ENCODE measurements at regions not wholly inside any gene's neighbourhood (a gene's known extent, or its start where the extent isn't known, plus 50 kb on each side); places are given as distances from the start of the nearest gene placed in this dataset.

DNA sequence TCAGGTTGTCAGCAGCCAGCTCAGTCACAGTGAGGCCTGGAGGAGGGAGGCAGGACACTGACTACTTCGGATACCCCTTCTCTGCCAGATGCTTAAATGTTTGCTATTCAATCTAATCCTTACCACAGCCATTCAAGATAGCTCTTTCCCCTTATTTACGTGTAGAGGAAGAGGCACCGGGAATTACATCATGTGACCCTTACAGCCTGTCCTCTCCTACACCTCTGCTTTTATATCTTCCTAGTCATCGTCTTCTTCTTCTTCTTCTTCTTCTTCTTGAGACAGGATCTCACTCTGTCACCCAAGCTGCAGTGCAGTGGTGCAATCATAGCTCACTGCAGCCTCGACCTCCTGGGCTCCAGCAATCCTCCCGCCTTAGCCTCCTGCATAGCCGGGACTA is 148.1 kb upstream of the NEDD9 start:
- TF ChIP-seq, protein P1, sequence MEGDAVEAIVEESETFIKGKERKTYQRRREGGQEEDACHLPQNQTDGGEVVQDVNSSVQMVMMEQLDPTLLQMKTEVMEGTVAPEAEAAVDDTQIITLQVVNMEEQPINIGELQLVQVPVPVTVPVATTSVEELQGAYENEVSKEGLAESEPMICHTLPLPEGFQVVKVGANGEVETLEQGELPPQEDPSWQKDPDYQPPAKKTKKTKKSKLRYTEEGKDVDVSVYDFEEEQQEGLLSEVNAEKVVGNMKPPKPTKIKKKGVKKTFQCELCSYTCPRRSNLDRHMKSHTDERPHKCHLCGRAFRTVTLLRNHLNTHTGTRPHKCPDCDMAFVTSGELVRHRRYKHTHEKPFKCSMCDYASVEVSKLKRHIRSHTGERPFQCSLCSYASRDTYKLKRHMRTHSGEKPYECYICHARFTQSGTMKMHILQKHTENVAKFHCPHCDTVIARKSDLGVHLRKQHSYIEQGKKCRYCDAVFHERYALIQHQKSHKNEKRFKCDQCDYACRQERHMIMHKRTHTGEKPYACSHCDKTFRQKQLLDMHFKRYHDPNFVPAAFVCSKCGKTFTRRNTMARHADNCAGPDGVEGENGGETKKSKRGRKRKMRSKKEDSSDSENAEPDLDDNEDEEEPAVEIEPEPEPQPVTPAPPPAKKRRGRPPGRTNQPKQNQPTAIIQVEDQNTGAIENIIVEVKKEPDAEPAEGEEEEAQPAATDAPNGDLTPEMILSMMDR (IDR thresholded peaks at IDR 0.05): no peak
- Mint-ChIP-seq H3K9me3 (peaks cover 0 to 6% (median 3%) of the 10 kb centered on the region in 7 donors), H3K4me3 (peak overlapping the region; percentile 85 to 91), H3K4me1 (peaks cover 66% of the 10 kb centered on the region), H3K27ac (peak overlapping the region; percentile 97 to 99 (median 97)), H3K36me3 (peaks cover 27 to 39% of the 10 kb centered on the region in 2 donors), H3K27me3 (ENCODE audit: low read depth in 3 of 3) (peaks cover 1 to 3% (median 2%) of the 10 kb centered on the region in 3 donors)
- intact Hi-C loops (cut with micrococcal nuclease): loop anchor here in 1 of 2 donors (5.0 kb wide), 2 partner anchors 38 to 82 kb away; no protein-coding TSS in a partner anchor
- peak overlapping the region; percentile 90 to 97 for H3K27ac ChIP-seq (ENCODE audit: low read depth in 1 of 2, low read length in 2 of 2)
- H3K36me3 ChIP-seq (replicated peaks in 1 of 2; ENCODE audit: control insufficient read depth in 1 of 2, insufficient read depth in 2 of 2, low read length in 2 of 2): peaks cover 0 to 7% of the 10 kb centered on the region in 2 donors
- WGBS (ENCODE audit: insufficient coverage): 44% methylated on average over 6 of the region's 7 CpGs
- peak overlapping the region; percentile 85 for H3K4me2 ChIP-seq (replicated peaks; ENCODE audit: extremely low read depth, low read length, poor library complexity, severe bottlenecking)
- peaks cover 70 to 74% of the 10 kb centered on the region in 2 donors for H3K4me1 ChIP-seq (ENCODE audit: control insufficient read depth in 1 of 2, insufficient read depth in 2 of 2, low read length in 2 of 2)
- peak in 1 of 3 donors; percentile 47 for DNase-seq
- no peaks in the 10 kb centered on the region for H4K20me1 ChIP-seq (ENCODE audit: insufficient read depth, low read length)
- peaks cover 62% of the 10 kb centered on the region for H3K79me2 ChIP-seq (ENCODE audit: insufficient read depth, low read length)
- H3K9ac ChIP-seq (ENCODE audit: insufficient read depth, low read length, poor library complexity, severe bottlenecking): no peak overlapping the region
- no peak overlapping the region for H2AFZ ChIP-seq (ENCODE audit: insufficient read depth, low read depth, low read length, poor library complexity, severe bottlenecking)
- H3K9me3 ChIP-seq (replicated peaks in 1 of 2; ENCODE audit: control insufficient read depth in 1 of 2, insufficient read depth in 1 of 2, low read length in 2 of 2): no peaks in the 10 kb centered on the region
- H3K27me3 ChIP-seq (ENCODE audit: control insufficient read depth in 2 of 2, insufficient read depth in 2 of 2, low read length in 2 of 2): no peaks in the 10 kb centered on the region
- H3K4me3 ChIP-seq (replicated peaks in 1 of 3; ENCODE audit: low read depth in 2 of 3, low read length in 3 of 3): peak overlapping the region in 2 of 3 experiments; percentile 88 to 99

DNA sequence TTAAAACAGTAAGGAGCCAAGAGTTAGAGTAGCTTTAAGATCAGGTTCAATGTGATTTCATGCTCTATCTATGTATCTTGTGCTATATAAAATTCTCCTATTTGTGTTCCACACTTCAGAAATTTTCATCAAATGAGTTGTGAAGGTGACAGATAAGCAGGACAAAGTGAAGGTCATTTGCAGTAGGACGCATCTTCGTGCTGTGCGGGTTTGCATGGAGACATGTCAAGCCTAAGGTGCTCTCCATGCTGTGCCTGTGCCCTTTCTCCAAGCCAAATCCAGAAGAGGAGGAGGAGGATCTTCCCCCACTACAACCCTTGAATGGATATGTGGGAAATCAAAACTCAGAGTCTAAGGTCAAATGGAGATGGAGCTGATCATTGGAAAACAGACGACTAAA is 147.3 kb upstream of the NEDD9 start:
- Mint-ChIP-seq H3K4me1 (peaks cover 74% of the 10 kb centered on the region), H3K27ac (peak overlapping the region in 6 of 7 donors; percentile 12 to 99 (median 88)), H3K36me3 (peaks cover 31 to 42% of the 10 kb centered on the region in 2 donors), H3K9me3 (peaks cover 0 to 6% (median 3%) of the 10 kb centered on the region in 7 donors), H3K27me3 (ENCODE audit: low read depth in 3 of 3) (peaks cover 0 to 3% (median 2%) of the 10 kb centered on the region in 3 donors), H3K4me3 (peak overlapping the region in 1 of 2 donors; percentile 18)
- Histone ChIP-seq H3K4me3 (replicated peaks in 1 of 3; ENCODE audit: low read depth in 2 of 3, low read length in 3 of 3) (peak overlapping the region in 1 of 3 experiments; percentile 88), H3K4me1 (ENCODE audit: control insufficient read depth in 1 of 2, insufficient read depth in 2 of 2, low read length in 2 of 2) (peaks cover 77 to 81% of the 10 kb centered on the region in 2 donors), H3K9me3 (replicated peaks in 1 of 2; ENCODE audit: control insufficient read depth in 1 of 2, insufficient read depth in 1 of 2, low read length in 2 of 2) (no peaks in the 10 kb centered on the region), H3K27ac (ENCODE audit: low read depth in 1 of 2, low read length in 2 of 2) (no peak overlapping the region), H4K20me1 (ENCODE audit: insufficient read depth, low read length) (no peaks in the 10 kb centered on the region), H3K79me2 (ENCODE audit: insufficient read depth, low read length) (peaks cover 68% of the 10 kb centered on the region), H3K4me2 (replicated peaks; ENCODE audit: extremely low read depth, low read length, poor library complexity, severe bottlenecking) (peak overlapping the region; percentile 85), H2AFZ (ENCODE audit: insufficient read depth, low read depth, low read length, poor library complexity, severe bottlenecking) (no peak overlapping the region), H3K9ac (ENCODE audit: insufficient read depth, low read length, poor library complexity, severe bottlenecking) (no peak overlapping the region), H3K27me3 (ENCODE audit: control insufficient read depth in 2 of 2, insufficient read depth in 2 of 2, low read length in 2 of 2) (no peaks in the 10 kb centered on the region), H3K36me3 (replicated peaks in 1 of 2; ENCODE audit: control insufficient read depth in 1 of 2, insufficient read depth in 2 of 2, low read length in 2 of 2) (peaks cover 0 to 7% of the 10 kb centered on the region in 2 donors)
- TF ChIP-seq, protein P1 (IDR thresholded peaks at IDR 0.05): no peak
- WGBS (ENCODE audit: insufficient coverage): no CpG with 5 or more reads among the region's 4 CpGs
- DNase-seq: no peak
- intact Hi-C loops (cut with micrococcal nuclease): loop anchor here in 1 of 2 donors (5.0 kb wide), 2 partner anchors 38 to 82 kb away; no protein-coding TSS in a partner anchor
